Tibial artery (tissue), 4 donors: ENCODE measurements at regions not wholly inside any gene's neighbourhood (a gene's known extent, or its start where the extent isn't known, plus 50 kb on each side); places are given as distances from the start of the nearest gene placed in this dataset.

ENCODE experiments used
- DNase-seq, 2 donors: peaks; one replicate each; pipeline ENCODE4 v3.0.0-alpha.2; 2019
- H3K27ac ChIP-seq, 2 donors: fragments of 200-600 bp; sonication (generic) in 1 of 2; 1 replicate in 1 of 2; 2 replicates in 1 of 2; pipeline ENCODE4 v1.5.1; 2018 to 2019; ENCODE audit warnings: mild to moderate bottlenecking in 1 of 2
- H3K27me3 ChIP-seq, 2 donors: fragments of 200-600 bp; sonication (generic) in 1 of 2; one replicate each; pipeline versions ENCODE4 v1.5.1 to v1.6.0; 2016 to 2019
- H3K36me3 ChIP-seq, 3 donors: fragments of 200-600 bp; sonication (generic) in 2 of 3; one replicate each; pipeline ENCODE4 v1.5.1; 2016 to 2019; ENCODE audit warnings: mild to moderate bottlenecking in 2 of 3
- H3K4me1 ChIP-seq, 4 donors: fragments of 200-600 bp; sonication (generic) in 2 of 4; 1 replicate in 3 of 4; 2 replicates in 1 of 4; pipeline ENCODE4 v1.5.1; 2016 to 2019
- H3K4me3 ChIP-seq, 2 donors: fragments of 200-600 bp; sonication (generic) in 1 of 2; 1 replicate in 1 of 2; 2 replicates in 1 of 2; pipeline ENCODE4 v1.5.1; 2018 to 2019; ENCODE audit warnings: mild to moderate bottlenecking in 2 of 2
- H3K9me3 ChIP-seq, 3 donors: fragments of 200-600 bp; sonication (generic) in 1 of 3; one replicate each; pipeline ENCODE4 v1.5.1; 2016 to 2019
- intact Hi-C: fragments of 100-400 bp; cut with DNase I; formaldehyde crosslinking; loops from one replicate; pipeline ENCODE4 v1.15.0; 2023; ENCODE audit warnings: low total_unique reads
- TF ChIP-seq, protein P1 (sequence below), 2 experiments: fragments of 200-600 bp in 1 of 2; fragments of 450-650 bp in 1 of 2; IDR thresholded peaks; one replicate each; pipeline ENCODE4 v1.5.1; 2017 to 2019; ENCODE audit warnings: antibody characterized with exemption in 2 of 2, mild to moderate bottlenecking in 1 of 2, moderate library complexity in 1 of 2

GRCh38 chr15:70342554-70343548 is 245.1 kb upstream of the TLE3 start:
- Histone ChIP-seq H3K27ac (no peak overlapping the region), H3K4me3 (no peak overlapping the region), H3K36me3 (no peaks in the 10 kb centered on the region), H3K4me1 (no peaks in the 10 kb centered on the region), H3K27me3 (no peaks in the 10 kb centered on the region), H3K9me3 (no peaks in the 10 kb centered on the region)
- DNase-seq = no peak
- intact Hi-C loops = no loop called here
- TF ChIP-seq, protein P1, sequence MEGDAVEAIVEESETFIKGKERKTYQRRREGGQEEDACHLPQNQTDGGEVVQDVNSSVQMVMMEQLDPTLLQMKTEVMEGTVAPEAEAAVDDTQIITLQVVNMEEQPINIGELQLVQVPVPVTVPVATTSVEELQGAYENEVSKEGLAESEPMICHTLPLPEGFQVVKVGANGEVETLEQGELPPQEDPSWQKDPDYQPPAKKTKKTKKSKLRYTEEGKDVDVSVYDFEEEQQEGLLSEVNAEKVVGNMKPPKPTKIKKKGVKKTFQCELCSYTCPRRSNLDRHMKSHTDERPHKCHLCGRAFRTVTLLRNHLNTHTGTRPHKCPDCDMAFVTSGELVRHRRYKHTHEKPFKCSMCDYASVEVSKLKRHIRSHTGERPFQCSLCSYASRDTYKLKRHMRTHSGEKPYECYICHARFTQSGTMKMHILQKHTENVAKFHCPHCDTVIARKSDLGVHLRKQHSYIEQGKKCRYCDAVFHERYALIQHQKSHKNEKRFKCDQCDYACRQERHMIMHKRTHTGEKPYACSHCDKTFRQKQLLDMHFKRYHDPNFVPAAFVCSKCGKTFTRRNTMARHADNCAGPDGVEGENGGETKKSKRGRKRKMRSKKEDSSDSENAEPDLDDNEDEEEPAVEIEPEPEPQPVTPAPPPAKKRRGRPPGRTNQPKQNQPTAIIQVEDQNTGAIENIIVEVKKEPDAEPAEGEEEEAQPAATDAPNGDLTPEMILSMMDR (IDR thresholded peaks at IDR 0.05) = no peak

- TF ChIP-seq, protein P1 (IDR thresholded peaks at IDR 0.05) = no peak
- intact Hi-C loops = no loop called here
These were observed 244.4 kb upstream of the TLE3 start for GRCh38 chr15:70342141-70342540.

DNA sequence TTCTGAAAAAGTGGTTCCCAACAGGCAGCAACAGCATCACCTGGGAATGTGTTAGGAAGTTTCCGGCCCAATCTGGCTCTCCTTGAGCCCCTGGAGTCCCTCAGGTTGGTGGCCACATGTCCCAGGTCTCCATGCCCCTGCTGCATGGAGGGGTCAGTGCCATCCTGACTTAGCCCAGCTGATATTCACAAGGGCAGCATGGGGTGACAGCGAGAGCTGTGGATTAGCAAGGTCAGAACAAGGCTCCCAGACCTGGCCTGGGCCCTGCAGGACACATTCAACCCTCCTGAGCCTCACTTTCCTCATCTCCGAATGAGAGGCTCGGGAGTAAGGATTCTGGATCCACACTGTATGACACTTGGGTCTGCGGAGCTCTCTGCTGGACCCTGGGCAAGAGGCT is 243.8 kb upstream of the TLE3 start:
- no peak for DNase-seq
- Histone ChIP-seq H3K4me3 (no peak overlapping the region), H3K27ac (no peak overlapping the region), H3K4me1 (no peaks in the 10 kb centered on the region), H3K9me3 (no peaks in the 10 kb centered on the region), H3K36me3 (no peaks in the 10 kb centered on the region), H3K27me3 (no peaks in the 10 kb centered on the region)
- TF ChIP-seq, protein P1 (IDR thresholded peaks at IDR 0.05) = no peak
- intact Hi-C loops = no loop called here

More at GRCh38 chr15:70342141-70342540, 244.4 kb upstream of the TLE3 start:
- Histone ChIP-seq H3K27ac (no peak overlapping the region), H3K27me3 (no peaks in the 10 kb centered on the region), H3K9me3 (no peaks in the 10 kb centered on the region), H3K36me3 (no peaks in the 10 kb centered on the region), H3K4me3 (no peak overlapping the region), H3K4me1 (no peaks in the 10 kb centered on the region)
- no peak for DNase-seq

- DNase-seq = no peak
These were observed 242.8 kb upstream of the TLE3 start for GRCh38 chr15:70340494-70340870.

GRCh38 chr15:70339571-70340493 is 242.1 kb upstream of the TLE3 start:
- intact Hi-C loops = no loop called here
- Histone ChIP-seq H3K27ac (no peak overlapping the region), H3K9me3 (peaks cover 0 to 6% (median 0%) of the 10 kb centered on the region in 3 donors), H3K4me3 (no peak overlapping the region), H3K4me1 (no peaks in the 10 kb centered on the region), H3K27me3 (no peaks in the 10 kb centered on the region), H3K36me3 (no peaks in the 10 kb centered on the region)
- DNase-seq = no peak
- TF ChIP-seq, protein P1 (IDR thresholded peaks at IDR 0.05) = no peak

More at GRCh38 chr15:70340494-70340870, 242.8 kb upstream of the TLE3 start:
- TF ChIP-seq, protein P1 (IDR thresholded peaks at IDR 0.05) = no peak
- intact Hi-C loops = no loop called here
- H3K4me1 ChIP-seq = no peaks in the 10 kb centered on the region
- no peak overlapping the region for H3K27ac ChIP-seq
- no peaks in the 10 kb centered on the region for H3K36me3 ChIP-seq
- no peak overlapping the region for H3K4me3 ChIP-seq
- no peaks in the 10 kb centered on the region for H3K27me3 ChIP-seq
- H3K9me3 ChIP-seq = no peaks in the 10 kb centered on the region
